RWPE2 (cell line): ENCODE measurements at regions not wholly inside any gene's neighbourhood (a gene's known extent, or its start where the extent isn't known, plus 50 kb on each side); places are given as distances from the start of the nearest gene placed in this dataset.

Source experiments
- ATAC-seq: fragments of 200-7000 bp; cut with Tn5 transposase; 3 replicates; pipeline ENCODE4 v1.9.1; 2021; ENCODE audit warnings: low read depth
- DNase-seq: peaks from one replicate; pipeline ENCODE4 v3.0.0-alpha.2; 2020; ENCODE audit warnings: low spot score
- H3K27ac ChIP-seq: fragments of 450-650 bp; 2 replicates; pipeline ENCODE4 v1.5.1; 2017; ENCODE audit warnings: mild to moderate bottlenecking; ENCODE audit not compliant: poor library complexity, severe bottlenecking
- H3K27me3 ChIP-seq: fragments of 250-450 bp; sonication (Bioruptor Pico); 2 replicates; pipeline ENCODE4 v1.5.1; 2021; ENCODE audit warnings: mild to moderate bottlenecking, moderate library complexity; ENCODE audit not compliant: insufficient read depth, poor library complexity, severe bottlenecking
- H3K36me3 ChIP-seq: fragments of 250-450 bp; sonication (Bioruptor Pico); 2 replicates; pipeline ENCODE4 v1.5.1; 2020; ENCODE audit warnings: low read depth, mild to moderate bottlenecking, moderate library complexity
- H3K4me1 ChIP-seq: fragments of 250-450 bp; sonication (Bioruptor Pico); 2 replicates; pipeline ENCODE4 v1.5.1; 2021; ENCODE audit warnings: mild to moderate bottlenecking, moderate library complexity; ENCODE audit not compliant: insufficient read depth, poor library complexity, severe bottlenecking
- H3K4me3 ChIP-seq: fragments of 250-450 bp; sonication (Bioruptor Pico); 2 replicates; pipeline ENCODE4 v1.5.1; 2021; ENCODE audit warnings: mild to moderate bottlenecking, moderate library complexity; ENCODE audit not compliant: severe bottlenecking
- H3K9me3 ChIP-seq: fragments of 250-450 bp; sonication (Bioruptor Pico); 2 replicates; pipeline ENCODE4 v1.5.1; 2021; ENCODE audit warnings: mild to moderate bottlenecking, moderate library complexity; ENCODE audit not compliant: severe bottlenecking
- CTCF ChIP-seq: fragments of 450-650 bp; IDR thresholded peaks from one replicate; pipeline ENCODE4 v1.5.1; 2017; ENCODE audit warnings: mild to moderate bottlenecking, moderate library complexity; ENCODE audit not compliant: poor library complexity, severe bottlenecking

- no peaks in the 10 kb centered on the region for H3K9me3 ChIP-seq
- no peak for TF ChIP-seq CTCF
- H3K27me3 ChIP-seq = no peaks in the 10 kb centered on the region
- no peak overlapping the region for H3K4me3 ChIP-seq
- H3K27ac ChIP-seq = no peak overlapping the region
- no peak for ATAC-seq
- no peak for DNase-seq
- H3K4me1 ChIP-seq = peaks cover 13% of the 10 kb centered on the region
- H3K36me3 ChIP-seq = no peaks in the 10 kb centered on the region
These were observed 302.2 kb upstream of the ESRRG start for GRCh38 chr1:217025381-217025780.

DNA sequence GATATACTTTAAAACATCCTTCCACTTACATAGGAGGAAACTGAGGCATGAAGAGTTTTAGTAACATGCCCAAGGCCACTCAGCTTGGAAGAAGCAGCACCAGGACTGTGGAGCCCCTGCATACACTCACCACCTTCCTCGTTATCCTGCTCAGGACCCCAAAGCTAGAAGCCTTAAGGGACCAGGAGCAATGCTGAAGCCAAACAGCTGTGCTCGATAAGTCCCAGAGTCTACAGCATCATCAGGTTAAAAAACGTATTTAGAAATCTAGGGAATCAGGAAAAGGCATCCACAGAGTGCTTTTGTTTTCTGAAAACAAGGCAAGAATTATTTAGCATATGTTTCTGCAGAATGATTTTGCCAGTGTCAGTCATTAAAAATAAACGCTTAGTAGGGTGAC lies 301.7 kb upstream of the ESRRG start:
- peaks cover 11% of the 10 kb centered on the region for H3K4me1 ChIP-seq
- TF ChIP-seq CTCF = no peak
- H3K9me3 ChIP-seq = no peaks in the 10 kb centered on the region
- ATAC-seq (no peak), DNase-seq (no peak)
- H3K27me3 ChIP-seq = no peaks in the 10 kb centered on the region
- no peak overlapping the region for H3K27ac ChIP-seq
- no peaks in the 10 kb centered on the region for H3K36me3 ChIP-seq
- H3K4me3 ChIP-seq = no peak overlapping the region

- Histone ChIP-seq H3K4me1 (no peaks in the 10 kb centered on the region), H3K4me3 (no peak overlapping the region), H3K36me3 (no peaks in the 10 kb centered on the region), H3K27ac (no peak overlapping the region), H3K9me3 (no peaks in the 10 kb centered on the region), H3K27me3 (no peaks in the 10 kb centered on the region)
- TF ChIP-seq CTCF = no peak
- no peak for DNase-seq
- ATAC-seq = no peak
These were observed 298.7 kb upstream of the ESRRG start for GRCh38 chr1:217021956-217022355.

DNA sequence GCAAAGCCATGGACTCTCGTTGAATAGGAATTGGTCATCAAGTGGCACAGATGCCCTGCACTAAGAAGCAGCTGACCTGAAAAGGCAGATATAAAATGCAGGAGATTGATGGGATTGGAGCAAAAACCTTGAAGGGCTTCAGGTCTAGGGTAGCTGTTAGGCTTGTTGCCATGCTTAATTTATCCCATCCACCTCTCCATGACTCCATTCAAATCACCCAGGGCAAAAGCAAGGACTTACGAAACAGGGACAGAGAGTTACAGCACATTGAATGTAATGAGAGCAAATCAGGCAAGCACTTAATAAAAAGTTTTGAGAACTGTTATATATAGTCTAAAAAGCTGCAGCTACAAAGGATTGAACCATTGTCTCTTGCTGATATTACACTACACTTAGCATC lies 298.2 kb upstream of the ESRRG start:
- ATAC-seq (no peak), DNase-seq (no peak)
- TF ChIP-seq CTCF = no peak
- H3K27me3 ChIP-seq = no peaks in the 10 kb centered on the region
- H3K36me3 ChIP-seq = no peaks in the 10 kb centered on the region
- no peak overlapping the region for H3K27ac ChIP-seq
- no peaks in the 10 kb centered on the region for H3K9me3 ChIP-seq
- no peaks in the 10 kb centered on the region for H3K4me1 ChIP-seq
- no peak overlapping the region for H3K4me3 ChIP-seq

GRCh38 chr1:217019475-217019874 lies 296.2 kb upstream of the ESRRG start:
- no peak for DNase-seq
- Histone ChIP-seq H3K9me3 (no peaks in the 10 kb centered on the region), H3K4me3 (no peak overlapping the region), H3K36me3 (no peaks in the 10 kb centered on the region), H3K4me1 (no peaks in the 10 kb centered on the region), H3K27ac (no peak overlapping the region), H3K27me3 (no peaks in the 10 kb centered on the region)
- ATAC-seq = no peak
- no peak for TF ChIP-seq CTCF
